ENCODE measurements at regions not wholly inside any gene's neighbourhood (a gene's known extent, or its start where the extent isn't known, plus 50 kb on each side); places are given as distances from the start of the nearest gene placed in this dataset.

- DNase-seq = no peak
These were observed 252.4 kb upstream of the FAT4 start for GRCh38 chr4:125062115-125063050.

- no peak for DNase-seq
These were observed 254.4 kb upstream of the FAT4 start for GRCh38 chr4:125060376-125060775.

- no peak for DNase-seq
These were observed 265.0 kb upstream of the FAT4 start for GRCh38 chr4:125049711-125050110.

- no peak for DNase-seq
These were observed 269.4 kb upstream of the FAT4 start for GRCh38 chr4:125045311-125045710.

GRCh38 chr4:125044886-125045285 lies 269.9 kb upstream of the FAT4 start:
- no peak for DNase-seq

GRCh38 chr4:125043486-125043885 lies 271.3 kb upstream of the FAT4 start:
- DNase-seq = no peak

GRCh38 chr4:125042041-125042440 lies 272.7 kb upstream of the FAT4 start:
- no peak for DNase-seq

GRCh38 chr4:125041372-125041930 lies 273.3 kb upstream of the FAT4 start:
- DNase-seq = no peak

GRCh38 chr4:125039550-125039949 lies 275.2 kb upstream of the FAT4 start:
- DNase-seq = no peak

- DNase-seq = no peak
These were observed 291.8 kb upstream of the FAT4 start for GRCh38 chr4:125022855-125023501.

GRCh38 chr4:125021189-125021588 lies 293.6 kb upstream of the FAT4 start:
- DNase-seq = no peak

GRCh38 chr4:125020089-125021034 lies 294.4 kb upstream of the FAT4 start:
- DNase-seq = no peak

- no peak for DNase-seq
These were observed 297.9 kb upstream of the FAT4 start for GRCh38 chr4:125016892-125017299.

- DNase-seq = no peak
These were observed 300.9 kb upstream of the FAT4 start for GRCh38 chr4:125013891-125014290.

- DNase-seq = no peak
These were observed 299.1 kb upstream of the ANKRD50 start for GRCh38 chr4:125011646-125012045.

- no peak for DNase-seq
These were observed 298.4 kb upstream of the ANKRD50 start for GRCh38 chr4:125010796-125011503.

- DNase-seq = no peak
These were observed 296.1 kb upstream of the ANKRD50 start for GRCh38 chr4:125008676-125009075.

- no peak for DNase-seq
These were observed 292.1 kb upstream of the ANKRD50 start for GRCh38 chr4:125004676-125005075.

- DNase-seq = no peak
These were observed 291.3 kb upstream of the ANKRD50 start for GRCh38 chr4:125003840-125004239.

- DNase-seq = peak; percentile 58
These were observed 285.5 kb upstream of the ANKRD50 start for GRCh38 chr4:124997991-124998390.

GRCh38 chr4:124997124-124997523 lies 284.6 kb upstream of the ANKRD50 start:
- no peak for DNase-seq
